ENCODE measurements at regions not wholly inside any gene's neighbourhood (a gene's known extent, or its start where the extent isn't known, plus 50 kb on each side); places are given as distances from the start of the nearest gene placed in this dataset.
"Not testable (repeated sequence)": the region's sequence is repeated elsewhere in the genome, so short reads cannot be mapped to it uniquely, and the experiment has no call there.

DNA sequence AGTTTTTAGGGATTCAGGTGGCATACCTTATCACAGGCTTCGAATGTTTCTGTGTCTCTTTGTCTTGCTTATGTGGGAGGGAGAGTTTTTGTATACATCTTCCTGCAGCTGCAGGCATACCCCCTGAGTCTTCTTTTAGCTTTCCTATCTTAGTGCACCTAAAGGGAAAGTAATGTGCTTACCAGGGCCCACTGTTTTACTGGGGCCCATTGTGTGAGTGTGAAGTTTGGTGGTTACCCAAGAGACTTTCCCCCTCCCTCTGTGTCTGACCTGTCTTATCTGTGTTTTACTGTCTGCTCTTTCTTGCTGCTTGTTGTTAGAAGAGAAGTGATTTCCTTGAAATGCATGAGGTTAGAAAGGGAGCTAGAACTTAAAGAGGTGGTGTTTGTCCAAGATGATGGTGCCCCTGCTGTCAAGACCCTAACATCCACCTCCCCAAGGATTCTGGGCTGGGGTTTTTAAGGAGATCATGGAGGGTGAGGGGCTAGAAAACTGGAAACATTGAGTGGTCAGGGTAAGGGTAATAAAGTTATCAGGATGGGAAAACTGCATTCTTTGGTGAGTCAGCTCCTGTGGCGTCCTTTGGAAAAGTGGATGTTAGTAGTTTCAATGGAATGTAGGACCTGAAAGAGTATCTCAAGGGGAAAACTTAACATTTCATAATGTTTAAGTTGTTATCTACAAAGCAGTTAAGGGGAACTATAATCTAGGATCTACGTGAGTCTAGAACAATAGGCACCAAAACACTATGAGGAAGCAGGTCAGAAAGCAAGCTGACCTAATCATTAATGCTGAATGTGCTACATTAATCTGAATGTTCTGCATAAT, 583.5 kb upstream of the TUSC1 start:
- no peak for DNase-seq (ENCODE audit: low read depth in 4 of 4, low spot score in 3 of 4)

- DNase-seq (ENCODE audit: low read depth in 4 of 4, low spot score in 3 of 4) = no peak
These were observed 582.0 kb upstream of the TUSC1 start for GRCh38 chr9:26260238-26260637.

- no peak for DNase-seq (ENCODE audit: low read depth in 4 of 4, low spot score in 3 of 4)
These were observed 569.6 kb upstream of the TUSC1 start for GRCh38 chr9:26247861-26248260.

- no peak for DNase-seq (ENCODE audit: low read depth in 4 of 4, low spot score in 3 of 4)
These were observed 566.6 kb upstream of the TUSC1 start for GRCh38 chr9:26244661-26245451.

GRCh38 chr9:26243726-26244125, 565.5 kb upstream of the TUSC1 start:
- DNase-seq (ENCODE audit: low read depth in 4 of 4, low spot score in 3 of 4) = no peak

GRCh38 chr9:26243029-26243697, 564.9 kb upstream of the TUSC1 start:
- DNase-seq (ENCODE audit: low read depth in 4 of 4, low spot score in 3 of 4) = no peak

DNA sequence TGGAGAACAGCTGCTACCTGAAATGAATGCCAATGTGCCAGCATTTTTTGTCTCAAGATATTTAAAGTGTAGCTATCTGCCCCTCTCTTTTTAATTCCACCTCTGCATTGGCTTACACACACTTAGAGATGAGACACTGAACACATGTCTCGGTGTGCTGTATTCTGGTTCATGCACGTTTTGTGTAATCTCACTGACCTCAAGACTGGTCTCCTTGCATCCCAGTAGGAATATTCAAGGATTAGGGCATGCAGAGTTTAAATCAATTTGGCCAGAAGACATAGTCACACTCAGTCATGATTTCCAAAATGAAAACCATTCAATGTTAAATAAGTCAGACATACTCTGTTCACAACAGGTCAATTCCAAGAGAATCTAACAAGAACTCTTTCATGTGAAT, 561.8 kb upstream of the TUSC1 start:
- DNase-seq (ENCODE audit: low read depth in 4 of 4, low spot score in 3 of 4) = no peak

DNA sequence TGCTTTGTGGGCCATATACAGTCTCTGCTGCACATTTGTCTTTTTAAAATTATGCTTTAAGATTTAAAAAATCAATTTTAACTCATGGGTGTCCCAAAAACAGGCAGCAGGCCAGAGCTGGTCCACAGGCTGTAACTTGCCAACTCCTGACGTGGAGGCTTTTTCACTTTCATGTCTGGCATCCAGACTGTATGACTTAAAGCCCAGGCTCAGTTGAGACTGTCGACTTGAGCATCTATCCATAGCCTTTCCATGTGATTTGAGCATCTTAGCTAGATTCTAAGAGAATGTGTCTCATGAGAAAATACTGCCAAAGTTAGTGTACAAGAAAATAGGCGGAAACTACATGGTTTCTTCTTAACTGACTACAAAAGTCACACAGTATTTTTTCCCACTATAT, 559.0 kb upstream of the TUSC1 start:
- DNase-seq (ENCODE audit: low read depth in 4 of 4, low spot score in 3 of 4) = no peak

DNA sequence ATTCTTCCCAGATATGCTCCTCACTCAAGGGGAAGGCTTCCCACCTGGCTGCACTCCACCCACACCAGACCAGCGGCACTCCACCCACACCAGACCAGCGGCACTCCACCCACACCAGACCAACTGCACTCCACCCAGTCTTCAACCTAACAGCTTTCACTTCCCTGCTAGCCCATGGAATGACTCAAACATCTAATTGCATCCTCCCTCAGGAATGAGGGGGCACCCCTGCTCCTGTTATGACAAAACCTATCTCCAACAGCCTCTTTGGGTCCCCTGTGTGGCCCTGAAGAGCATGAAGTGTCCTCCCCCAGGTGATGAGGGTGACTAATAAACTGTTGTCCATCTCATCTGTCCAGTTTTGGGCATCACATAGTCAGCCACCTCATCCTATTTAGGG, 556.6 kb upstream of the TUSC1 start:
- no peak for DNase-seq (ENCODE audit: low read depth in 4 of 4, low spot score in 3 of 4)

DNA sequence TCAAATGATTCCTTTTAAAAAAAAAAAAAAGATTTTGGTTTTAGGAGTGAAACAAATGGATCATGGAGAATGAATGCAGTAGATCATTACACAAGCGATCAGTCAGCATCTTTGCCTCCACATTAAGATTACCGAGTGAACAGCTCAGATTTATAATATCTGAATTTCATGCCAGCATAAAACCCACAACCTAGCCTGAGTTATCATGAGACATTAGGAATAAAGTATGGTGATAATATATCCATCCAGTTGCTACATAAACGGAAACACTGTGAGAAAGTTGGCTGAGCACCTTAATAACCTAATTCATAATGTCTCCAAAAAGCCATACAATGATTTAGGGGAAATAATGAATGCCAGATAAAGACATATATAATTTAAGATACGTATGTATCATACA, 553.1 kb upstream of the TUSC1 start:
- no peak for DNase-seq (ENCODE audit: low read depth in 4 of 4, low spot score in 3 of 4)

DNA sequence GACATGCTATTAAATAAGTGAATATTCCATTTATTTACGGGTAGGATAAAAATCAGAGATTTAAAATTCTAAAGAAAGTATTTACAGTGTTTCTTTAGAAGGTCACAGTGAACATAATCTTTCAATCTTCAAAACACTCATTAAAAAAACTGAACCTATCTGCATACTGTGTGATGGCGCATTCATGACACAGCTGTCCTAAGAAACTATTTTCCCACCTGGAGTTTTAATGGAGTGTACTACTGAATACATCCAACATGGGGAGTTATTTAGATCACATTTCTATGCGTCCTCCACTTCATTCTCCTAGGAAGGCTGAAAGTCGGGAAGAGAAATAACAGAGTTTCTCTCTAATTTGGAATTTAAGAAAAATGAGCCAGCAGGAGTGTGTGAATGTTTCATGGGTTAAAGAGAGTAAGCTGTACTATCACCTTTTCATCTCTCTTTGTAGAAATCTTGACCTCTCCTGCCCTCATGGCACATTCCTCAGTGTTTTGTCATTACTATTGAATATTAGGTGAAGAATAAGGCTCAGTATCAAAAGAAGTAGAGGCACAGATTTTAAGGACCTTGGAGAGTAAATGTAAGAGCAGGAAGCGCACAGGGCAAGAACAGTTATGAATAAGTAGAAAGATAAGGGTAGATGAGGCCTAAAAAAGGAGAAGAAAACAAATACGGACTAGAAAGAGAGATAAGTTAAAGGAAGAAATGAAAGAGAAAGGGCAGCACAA, 551.2 kb upstream of the TUSC1 start:
- DNase-seq (ENCODE audit: low read depth in 4 of 4, low spot score in 3 of 4) = no peak

DNA sequence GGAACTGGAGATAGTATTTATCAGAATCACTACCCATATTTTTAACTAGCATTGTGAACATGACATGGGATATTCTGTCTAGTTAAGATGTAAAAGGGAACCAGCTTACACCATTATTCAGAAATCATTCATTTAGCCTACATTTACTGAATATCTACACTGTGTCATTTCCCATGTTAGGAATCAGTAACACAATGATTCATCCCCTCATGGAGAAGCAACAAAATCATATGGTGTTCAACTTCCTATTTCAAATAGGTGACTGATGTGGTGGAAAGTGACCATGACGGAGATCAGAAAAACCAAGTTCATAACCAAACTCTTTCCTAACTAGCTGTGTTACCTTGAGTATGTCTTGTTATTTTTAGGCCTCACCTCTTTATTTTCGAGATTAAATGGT, 550.0 kb upstream of the TUSC1 start:
- DNase-seq (ENCODE audit: low read depth in 4 of 4, low spot score in 3 of 4) = no peak

GRCh38 chr9:26221290-26221689, 543.0 kb upstream of the TUSC1 start:
- no peak for DNase-seq (ENCODE audit: low read depth in 4 of 4, low spot score in 3 of 4)

DNA sequence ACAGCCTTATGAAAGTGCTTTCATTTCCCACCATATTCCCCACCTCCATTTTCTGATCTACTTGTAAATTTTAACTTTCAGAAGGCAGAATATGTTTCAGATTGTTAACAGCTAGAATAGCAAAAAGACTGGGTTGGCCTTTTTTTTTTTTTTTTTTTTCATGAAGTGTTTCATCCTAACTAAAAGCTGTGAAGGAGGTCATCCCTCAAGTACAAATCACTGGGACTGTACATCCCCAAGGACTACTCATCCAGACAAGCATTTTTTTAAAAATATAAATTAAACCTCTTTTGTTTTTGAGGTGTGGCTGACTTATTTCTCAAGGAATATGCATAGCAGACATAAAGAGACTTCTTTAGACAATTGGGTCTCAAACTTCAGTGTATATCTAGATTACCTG, 542.1 kb upstream of the TUSC1 start:
- no peak for DNase-seq (ENCODE audit: low read depth in 4 of 4, low spot score in 3 of 4)

- no peak for DNase-seq (ENCODE audit: low read depth in 4 of 4, low spot score in 3 of 4)
These were observed 541.7 kb upstream of the TUSC1 start for GRCh38 chr9:26219961-26220360.

DNA sequence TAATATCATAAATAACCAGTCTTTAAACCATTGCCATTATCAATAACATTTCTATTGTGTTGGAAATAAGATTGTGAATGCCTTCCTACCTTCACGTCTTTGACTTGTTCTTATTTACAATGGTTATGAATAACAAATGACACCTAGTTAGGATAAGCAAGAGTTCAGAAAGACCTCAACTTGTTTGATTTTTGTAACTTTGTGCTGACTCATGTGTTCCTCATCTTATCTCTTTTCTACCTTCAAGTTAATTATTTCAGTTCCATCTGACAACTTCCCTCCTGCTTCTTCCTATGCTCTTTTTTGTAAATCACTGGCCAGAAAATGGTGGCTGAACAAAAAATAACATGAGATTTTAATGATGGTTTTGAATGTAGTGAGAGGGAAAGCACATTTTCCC, 538.5 kb upstream of the TUSC1 start:
- DNase-seq (ENCODE audit: low read depth in 4 of 4, low spot score in 3 of 4) = no peak

- DNase-seq (ENCODE audit: low read depth in 4 of 4, low spot score in 3 of 4) = not testable (repeated sequence)
These were observed 536.6 kb upstream of the TUSC1 start for GRCh38 chr9:26214713-26215444.

DNA sequence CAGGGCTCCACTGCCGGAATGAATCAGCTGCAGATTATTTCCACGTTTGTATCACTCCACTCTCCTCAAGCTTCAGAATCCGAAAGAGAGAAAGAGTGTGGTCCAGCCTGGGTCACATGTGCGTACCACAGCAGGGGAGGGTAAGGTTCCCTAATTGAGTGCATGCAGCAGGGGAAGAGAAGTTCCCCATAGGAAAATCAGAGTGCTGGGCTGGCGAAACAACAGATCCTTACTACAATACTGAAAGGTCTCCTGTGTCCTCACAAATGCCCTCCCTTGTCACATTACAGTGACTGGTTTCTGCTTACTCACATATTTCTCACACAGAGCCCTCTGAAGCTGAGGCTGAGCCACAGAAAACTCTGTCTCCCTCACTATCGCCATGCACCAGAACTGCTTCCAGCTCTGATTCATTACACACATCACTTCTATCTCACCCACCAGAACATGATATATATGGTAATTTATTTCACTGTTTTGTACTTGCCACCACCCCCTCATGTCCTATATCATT, 532.2 kb upstream of the TUSC1 start:
- no peak for DNase-seq (ENCODE audit: low read depth in 4 of 4, low spot score in 3 of 4)

DNA sequence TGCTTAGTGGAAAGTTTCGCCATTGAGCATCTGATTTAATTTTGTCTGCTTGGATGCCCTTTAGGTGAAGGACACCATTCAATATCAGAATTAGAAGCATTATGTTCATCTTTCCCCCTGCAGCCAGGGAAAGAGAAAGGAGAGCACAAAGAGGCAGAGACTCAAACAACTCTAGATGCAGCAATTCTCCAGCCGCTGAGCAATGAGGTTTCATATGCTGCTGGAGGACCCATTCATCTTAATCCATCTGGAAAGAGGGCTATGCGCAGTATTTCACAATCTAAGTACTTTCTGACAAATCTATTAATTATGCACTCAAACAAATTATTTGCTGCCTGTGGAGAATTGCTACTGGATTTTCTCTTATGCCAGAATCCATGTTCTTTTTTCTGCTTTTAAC, 527.0 kb upstream of the TUSC1 start:
- no peak for DNase-seq (ENCODE audit: low read depth in 4 of 4, low spot score in 3 of 4)

DNA sequence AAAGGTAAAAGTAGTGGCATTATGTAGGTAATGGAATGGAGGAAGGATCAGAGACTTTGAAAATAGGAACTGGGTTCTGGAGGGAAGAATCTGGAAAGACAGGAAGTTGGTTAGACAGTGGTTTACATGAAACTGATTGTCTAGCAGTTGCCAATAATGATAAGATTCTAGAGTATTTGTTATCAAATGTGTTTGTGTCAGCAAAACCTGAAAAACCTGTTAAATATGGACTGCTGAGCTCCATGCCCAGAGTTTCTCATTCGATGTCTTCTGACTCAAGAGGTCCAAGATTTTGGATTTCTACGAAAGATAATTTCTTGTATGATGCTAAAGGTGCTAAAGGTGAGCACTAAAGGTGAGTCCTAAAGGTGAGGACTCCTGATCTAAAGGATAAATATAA, 515.0 kb upstream of the TUSC1 start:
- DNase-seq (ENCODE audit: low read depth in 4 of 4, low spot score in 3 of 4) = no peak
